GM18867 (cell line): ENCODE measurements at regions not wholly inside any gene's neighbourhood (a gene's known extent, or its start where the extent isn't known, plus 50 kb on each side); places are given as distances from the start of the nearest gene placed in this dataset.
"Not testable (repeated sequence)": the region's sequence is repeated elsewhere in the genome, so short reads cannot be mapped to it uniquely, and the experiment has no call there.

Experiments
- ATAC-seq: cut with Tn5 transposase; IDR thresholded peaks from one replicate; pipeline ENCODE4 v1.9.1; 2021; ENCODE audit warnings: mild to moderate bottlenecking, moderate library complexity; ENCODE audit not compliant: unreplicated experiment

GRCh38 chr12:47412601-47413236 is 293.1 kb downstream of the RPAP3 start:
- ATAC-seq = no peak

- no peak for ATAC-seq
Observed at GRCh38 chr12:47411966-47412365, 293.9 kb downstream of the RPAP3 start.

GRCh38 chr12:47410862-47411261 is 295.0 kb downstream of the RPAP3 start:
- ATAC-seq = no peak

GRCh38 chr12:47410383-47410782 is 295.4 kb downstream of the RPAP3 start:
- ATAC-seq = no peak

- no peak for ATAC-seq
Observed at GRCh38 chr12:47409310-47409987, 296.4 kb downstream of the RPAP3 start.

- peak; percentile 95 for ATAC-seq
Observed at GRCh38 chr12:47408171-47408871, 297.5 kb downstream of the RPAP3 start.

GRCh38 chr12:47407463-47408129 is 298.2 kb downstream of the RPAP3 start:
- ATAC-seq = no peak

GRCh38 chr12:47403681-47404080 is 302.1 kb downstream of the RPAP3 start:
- no peak for ATAC-seq

GRCh38 chr12:47401196-47401595 is 304.6 kb downstream of the RPAP3 start:
- not testable (repeated sequence) for ATAC-seq

GRCh38 chr12:47400266-47400665 is 305.6 kb downstream of the RPAP3 start:
- no peak for ATAC-seq

- ATAC-seq = peak; percentile 83
Observed at GRCh38 chr12:47397664-47398281, 308.1 kb downstream of the RPAP3 start.

- ATAC-seq = no peak
Observed at GRCh38 chr12:47396902-47397663, 308.7 kb downstream of the RPAP3 start.

- ATAC-seq = no peak
Observed at GRCh38 chr12:47394070-47394469, 311.8 kb downstream of the RPAP3 start.

- no peak for ATAC-seq
Observed at GRCh38 chr12:47393403-47393790, 312.4 kb downstream of the RPAP3 start.

GRCh38 chr12:47391566-47391965 is 311.8 kb upstream of the AMIGO2 start:
- no peak for ATAC-seq

- no peak for ATAC-seq
Observed at GRCh38 chr12:47388712-47389111, 309.0 kb upstream of the AMIGO2 start.

GRCh38 chr12:47387994-47388393 is 308.2 kb upstream of the AMIGO2 start:
- ATAC-seq = no peak

GRCh38 chr12:47385653-47386052 is 305.9 kb upstream of the AMIGO2 start:
- no peak for ATAC-seq

GRCh38 chr12:47383942-47384341 is 304.2 kb upstream of the AMIGO2 start:
- no peak for ATAC-seq

- no peak for ATAC-seq
Observed at GRCh38 chr12:47382305-47382704, 302.5 kb upstream of the AMIGO2 start.
